Peyer's patch (tissue), 4 donors: ENCODE measurements at regions not wholly inside any gene's neighbourhood (a gene's known extent, or its start where the extent isn't known, plus 50 kb on each side); places are given as distances from the start of the nearest gene placed in this dataset.

Source experiments
- DNase-seq, 3 donors: peaks; one replicate each; pipeline ENCODE4 v3.0.0-alpha.2; 2017 to 2019
- H3K27ac ChIP-seq, 4 donors: fragments of 200-600 bp; sonication (generic); one replicate each; pipeline ENCODE4 v1.5.1; 2016 to 2019
- H3K27me3 ChIP-seq, 2 donors: fragments of 200-600 bp; sonication (generic); one replicate each; pipeline ENCODE4 v1.5.1; 2019
- H3K36me3 ChIP-seq, 3 donors: fragments of 200-600 bp; sonication (generic); one replicate each; pipeline ENCODE4 v1.5.1; 2016 to 2019
- H3K4me1 ChIP-seq, 4 donors: fragments of 200-600 bp; sonication (generic); one replicate each; pipeline ENCODE4 v1.5.1; 2016 to 2019
- H3K4me3 ChIP-seq, 4 donors: fragments of 200-600 bp; sonication (generic); 1 replicate in 3 of 4; 2 replicates in 1 of 4; pipeline ENCODE4 v1.5.1; 2016 to 2019; ENCODE audit warnings: mild to moderate bottlenecking in 1 of 4
- H3K9me3 ChIP-seq, 4 donors: fragments of 200-600 bp; sonication (generic); one replicate each; pipeline ENCODE4 v1.5.1; 2016 to 2019; ENCODE audit warnings: mild to moderate bottlenecking in 1 of 4
- CTCF ChIP-seq, 6 experiments: fragments of 450-650 bp in 4 of 6; fragments of 200-600 bp in 2 of 6; sonication (generic) in 1 of 6; IDR thresholded peaks; one replicate each; pipeline ENCODE4 v1.5.1; 2017 to 2019; ENCODE audit warnings: antibody characterized with exemption in 6 of 6, mild to moderate bottlenecking in 3 of 6, moderate library complexity in 1 of 6
- POLR2A ChIP-seq, 2 donors: fragments of 450-650 bp; IDR thresholded peaks; one replicate each; pipeline ENCODE4 v1.5.1; 2017; ENCODE audit warnings: antibody characterized with exemption in 2 of 2, mild to moderate bottlenecking in 2 of 2, moderate library complexity in 2 of 2

GRCh38 chr4:149999485-150000074, 78.7 kb upstream of the DCLK2 start:
- no peak overlapping the region for H3K27ac ChIP-seq
- peaks cover 0 to 7% (median 0%) of the 10 kb centered on the region in 4 donors for H3K4me1 ChIP-seq
- no peaks in the 10 kb centered on the region for H3K36me3 ChIP-seq
- peak in 1 of 3 donors; percentile 17 for DNase-seq
- TF ChIP-seq CTCF (IDR thresholded peaks at IDR 0.05) (peak in 5 of 6 experiments; percentile 3 to 59 (median 56)), POLR2A (IDR thresholded peaks at IDR 0.05) (no peak)
- H3K27me3 ChIP-seq = no peaks in the 10 kb centered on the region
- H3K9me3 ChIP-seq = no peaks in the 10 kb centered on the region
- no peak overlapping the region for H3K4me3 ChIP-seq

GRCh38 chr4:150001815-150002214, 76.4 kb upstream of the DCLK2 start:
- no peak overlapping the region for H3K27ac ChIP-seq
- no peaks in the 10 kb centered on the region for H3K36me3 ChIP-seq
- no peak overlapping the region for H3K4me3 ChIP-seq
- no peak for DNase-seq
- H3K4me1 ChIP-seq = peaks cover 0 to 7% (median 0%) of the 10 kb centered on the region in 4 donors
- H3K9me3 ChIP-seq = no peaks in the 10 kb centered on the region
- no peaks in the 10 kb centered on the region for H3K27me3 ChIP-seq
- TF ChIP-seq CTCF (IDR thresholded peaks at IDR 0.05) = no peak
- no peak for TF ChIP-seq POLR2A (IDR thresholded peaks at IDR 0.05)

GRCh38 chr4:150002561-150002960, 75.7 kb upstream of the DCLK2 start:
- Histone ChIP-seq H3K4me3 (no peak overlapping the region), H3K4me1 (peaks cover 0 to 7% (median 0%) of the 10 kb centered on the region in 4 donors), H3K36me3 (no peaks in the 10 kb centered on the region), H3K27me3 (no peaks in the 10 kb centered on the region), H3K27ac (no peak overlapping the region), H3K9me3 (no peaks in the 10 kb centered on the region)
- TF ChIP-seq CTCF (IDR thresholded peaks at IDR 0.05) = no peak
- no peak for TF ChIP-seq POLR2A (IDR thresholded peaks at IDR 0.05)
- no peak for DNase-seq

GRCh38 chr4:150004481-150004880, 73.8 kb upstream of the DCLK2 start:
- Histone ChIP-seq H3K27me3 (no peaks in the 10 kb centered on the region), H3K36me3 (no peaks in the 10 kb centered on the region), H3K9me3 (no peaks in the 10 kb centered on the region), H3K4me1 (no peaks in the 10 kb centered on the region), H3K4me3 (no peak overlapping the region), H3K27ac (peak overlapping the region in 1 of 4 donors; percentile 47)
- no peak for DNase-seq
- TF ChIP-seq POLR2A (IDR thresholded peaks at IDR 0.05) = no peak
- no peak for TF ChIP-seq CTCF (IDR thresholded peaks at IDR 0.05)

GRCh38 chr4:150005537-150005936, 72.7 kb upstream of the DCLK2 start:
- DNase-seq = no peak
- H3K4me3 ChIP-seq = no peak overlapping the region
- H3K9me3 ChIP-seq = no peaks in the 10 kb centered on the region
- H3K4me1 ChIP-seq = no peaks in the 10 kb centered on the region
- peak overlapping the region in 1 of 4 donors; percentile 12 for H3K27ac ChIP-seq
- no peaks in the 10 kb centered on the region for H3K36me3 ChIP-seq
- no peaks in the 10 kb centered on the region for H3K27me3 ChIP-seq
- no peak for TF ChIP-seq CTCF (IDR thresholded peaks at IDR 0.05)
- TF ChIP-seq POLR2A (IDR thresholded peaks at IDR 0.05) = no peak

- no peaks in the 10 kb centered on the region for H3K36me3 ChIP-seq
- no peak overlapping the region for H3K4me3 ChIP-seq
- TF ChIP-seq CTCF (IDR thresholded peaks at IDR 0.05) (no peak), POLR2A (IDR thresholded peaks at IDR 0.05) (no peak)
- no peaks in the 10 kb centered on the region for H3K4me1 ChIP-seq
- no peaks in the 10 kb centered on the region for H3K9me3 ChIP-seq
- no peaks in the 10 kb centered on the region for H3K27me3 ChIP-seq
- DNase-seq = no peak
- H3K27ac ChIP-seq = peak overlapping the region in 1 of 4 donors; percentile 12
These were observed 72.0 kb upstream of the DCLK2 start for GRCh38 chr4:150006197-150006596.
